Spleen (tissue), 7 donors: ENCODE measurements at regions not wholly inside any gene's neighbourhood (a gene's known extent, or its start where the extent isn't known, plus 50 kb on each side); places are given as distances from the start of the nearest gene placed in this dataset.

Experiments
- CTCF ChIP-seq, 11 experiments: fragments of 200-600 bp in 7 of 11; fragments of 450-650 bp in 4 of 11; sonication (generic) in 4 of 11; IDR thresholded peaks in 8 of 11; conservative IDR thresholded peaks in 3 of 11; 1 replicate in 7 of 11; 2 replicates in 4 of 11; pipeline versions ENCODE4 v1.4.0 to v1.8.0; 2016 to 2021; ENCODE audit warnings: antibody characterized with exemption in 11 of 11, inconsistent platforms in 4 of 11, mild to moderate bottlenecking in 1 of 11
- POLR2A ChIP-seq, 3 donors: fragments of 450-650 bp; IDR thresholded peaks; one replicate each; pipeline ENCODE4 v1.5.1; 2017; ENCODE audit warnings: antibody characterized with exemption in 3 of 3, mild to moderate bottlenecking in 1 of 3
- POLR2AphosphoS5 ChIP-seq, 3 donors: sonication (generic); formaldehyde crosslinking; IDR thresholded peaks; one replicate each; pipeline ENCODE4 v1.5.1; 2017; ENCODE audit warnings: antibody characterized with exemption in 3 of 3
- donor health status: DM: no; HTN: no; CAD: no; lungs with moderate emphysema.
- donor health status: DM: no; HTN: no; CAD: no.
- donor health status: DM: no; HTN: no; CAD: no.

- TF ChIP-seq POLR2AphosphoS5 (IDR thresholded peaks at IDR 0.05) (no peak), CTCF (IDR thresholded peaks at IDR 0.05 in 8 of 11, conservative IDR thresholded peaks at IDR 0.05 in 3 of 11) (no peak), POLR2A (IDR thresholded peaks at IDR 0.05) (no peak)
Observed at GRCh38 chr7:120190566-120190965, 82.4 kb upstream of the KCND2 start.
